ENCODE measurements at regions not wholly inside any gene's neighbourhood (a gene's known extent, or its start where the extent isn't known, plus 50 kb on each side); places are given as distances from the start of the nearest gene placed in this dataset.

GRCh38 chr6:110538416-110539160 is 62.2 kb upstream of the SLC22A16 start:
- DNase-seq (ENCODE audit: low read depth): no peak

DNA sequence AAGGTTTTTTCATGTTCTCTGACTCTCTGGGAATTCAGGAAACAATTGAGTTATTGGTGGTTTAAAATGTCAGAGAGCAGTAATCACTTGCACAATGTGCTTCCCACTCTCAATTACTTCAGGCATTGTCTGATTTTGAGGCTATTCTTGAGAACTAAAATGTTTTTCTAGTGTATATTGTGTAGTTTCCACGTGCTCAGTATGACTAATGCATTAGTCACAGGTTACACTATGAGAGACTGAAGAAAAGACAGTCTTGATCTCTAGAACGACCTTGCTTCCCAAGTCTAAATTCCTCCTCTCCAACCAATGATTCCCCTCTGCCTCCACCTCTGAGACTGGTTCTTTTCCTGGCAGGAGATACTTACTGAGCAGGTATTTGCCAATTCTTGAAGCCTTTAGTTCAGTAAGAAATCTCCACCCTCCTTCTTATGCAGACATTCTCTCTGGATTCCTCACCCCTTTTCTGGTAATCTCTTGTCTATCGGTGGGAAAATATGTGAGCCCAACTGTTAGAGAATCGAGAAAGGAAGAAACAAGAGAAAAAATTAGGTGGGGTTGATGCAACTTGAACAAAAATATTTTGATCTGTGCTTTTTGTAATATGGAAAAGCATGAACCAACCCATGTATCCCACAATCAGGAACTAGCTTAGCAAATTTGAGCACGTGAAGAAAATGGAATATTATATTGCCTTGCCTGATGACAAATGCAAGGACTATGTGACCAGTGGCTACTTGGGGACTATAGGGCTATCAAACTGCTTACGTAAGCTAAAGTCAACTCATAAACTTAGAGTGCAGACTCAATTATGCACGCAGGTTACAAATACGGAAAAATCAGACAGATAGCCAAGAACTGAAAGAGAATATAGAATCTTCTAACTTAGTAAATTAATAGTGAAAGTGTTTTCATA is 61.1 kb upstream of the SLC22A16 start:
- peak; percentile 98 for DNase-seq (ENCODE audit: low read depth)

DNA sequence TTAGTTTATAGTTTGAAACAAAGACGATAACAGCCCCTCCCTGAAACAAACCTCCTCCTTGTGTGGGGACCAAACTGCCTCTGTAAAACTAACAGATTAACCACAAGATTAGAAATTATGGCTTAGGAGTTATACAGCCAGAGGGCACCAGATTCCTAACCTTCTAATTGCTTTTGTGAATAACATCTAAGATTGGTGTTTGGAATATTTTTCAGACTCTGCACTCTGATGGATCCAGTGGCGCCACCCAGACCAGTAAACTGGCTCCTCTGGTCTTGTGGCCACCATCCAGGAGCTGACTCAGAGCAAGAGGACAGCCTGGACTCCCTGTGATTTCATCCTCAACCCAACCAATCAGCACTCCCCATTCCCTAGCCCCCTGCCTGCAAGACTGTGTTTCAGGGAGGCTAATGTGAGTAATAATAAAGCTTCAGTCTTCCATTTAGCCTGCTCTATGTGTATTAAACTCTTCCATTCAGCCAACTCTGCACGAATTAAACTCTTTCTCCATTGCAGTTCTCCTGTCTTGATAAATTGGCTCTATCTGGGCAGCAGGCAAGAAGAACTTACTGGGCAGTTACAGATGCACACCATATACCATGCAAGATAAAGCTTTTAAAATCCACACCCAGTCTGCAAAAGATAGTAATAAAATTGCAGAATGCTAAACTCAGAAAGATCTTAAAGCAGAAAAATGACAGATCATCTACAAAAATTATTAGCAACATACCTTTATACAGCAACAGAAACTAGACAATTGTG is 58.5 kb upstream of the SLC22A16 start:
- peak; percentile 94 for DNase-seq (ENCODE audit: low read depth)

DNA sequence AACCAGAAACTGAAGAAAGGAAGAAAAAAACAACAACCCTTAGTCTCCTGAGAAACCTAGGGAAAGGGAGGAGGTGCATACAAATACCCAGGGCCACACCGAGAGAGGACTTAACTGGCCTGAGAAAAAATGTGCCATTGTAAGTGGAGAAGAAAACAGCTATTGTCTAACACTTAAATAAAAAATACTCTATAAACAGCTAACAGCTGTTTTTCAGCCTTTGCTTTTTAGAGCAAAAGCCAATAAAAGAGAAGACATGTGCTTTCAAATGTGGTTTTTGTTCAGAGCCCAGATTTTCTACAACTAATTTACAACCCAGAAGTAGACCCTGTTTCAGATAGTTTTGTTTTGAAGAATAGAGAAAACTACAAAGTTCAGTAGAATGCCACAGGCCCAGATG is 56.0 kb upstream of the SLC22A16 start:
- DNase-seq (ENCODE audit: low read depth): peak; percentile 74

GRCh38 chr6:110530671-110531070 is 54.3 kb upstream of the SLC22A16 start:
- peak; percentile 91 for DNase-seq (ENCODE audit: low read depth)

DNA sequence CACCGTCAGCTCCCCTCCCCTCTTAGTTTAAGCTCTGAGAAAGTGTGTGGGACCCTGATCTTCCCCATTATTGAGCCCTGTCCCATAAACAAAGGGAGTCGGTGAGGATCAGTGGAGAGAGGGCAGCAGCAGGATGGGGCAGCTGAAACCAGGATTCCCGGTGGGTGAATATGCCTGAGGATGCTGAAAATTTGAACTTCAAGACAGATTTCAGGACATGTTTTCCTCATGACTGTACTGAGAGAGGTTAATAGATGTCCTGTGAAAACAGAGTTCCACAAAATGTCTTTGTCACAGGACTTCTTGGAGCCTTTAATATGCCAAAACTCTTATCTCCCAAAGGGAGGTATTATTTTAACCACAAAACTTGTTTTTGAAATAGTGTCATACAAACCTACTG is 53.5 kb upstream of the SLC22A16 start:
- peak; percentile 89 for DNase-seq (ENCODE audit: low read depth)

GRCh38 chr6:110529355-110529754 is 52.9 kb upstream of the SLC22A16 start:
- peak; percentile 99 for DNase-seq (ENCODE audit: low read depth)

GRCh38 chr6:110528930-110529325 is 52.5 kb upstream of the SLC22A16 start:
- no peak for DNase-seq (ENCODE audit: low read depth)

- peak; percentile 88 for DNase-seq (ENCODE audit: low read depth)
These were observed 51.9 kb upstream of the SLC22A16 start for GRCh38 chr6:110528101-110528929.

- no peak for DNase-seq (ENCODE audit: low read depth)
These were observed 51.1 kb upstream of the SLC22A16 start for GRCh38 chr6:110527516-110527915.

- DNase-seq (ENCODE audit: low read depth): no peak
These were observed 50.3 kb upstream of the SLC22A16 start for GRCh38 chr6:110526726-110527125.

All from LHCN-M2 (cell line).